ENCODE measurements at regions not wholly inside any gene's neighbourhood (a gene's known extent, or its start where the extent isn't known, plus 50 kb on each side); places are given as distances from the start of the nearest gene placed in this dataset.

DNA sequence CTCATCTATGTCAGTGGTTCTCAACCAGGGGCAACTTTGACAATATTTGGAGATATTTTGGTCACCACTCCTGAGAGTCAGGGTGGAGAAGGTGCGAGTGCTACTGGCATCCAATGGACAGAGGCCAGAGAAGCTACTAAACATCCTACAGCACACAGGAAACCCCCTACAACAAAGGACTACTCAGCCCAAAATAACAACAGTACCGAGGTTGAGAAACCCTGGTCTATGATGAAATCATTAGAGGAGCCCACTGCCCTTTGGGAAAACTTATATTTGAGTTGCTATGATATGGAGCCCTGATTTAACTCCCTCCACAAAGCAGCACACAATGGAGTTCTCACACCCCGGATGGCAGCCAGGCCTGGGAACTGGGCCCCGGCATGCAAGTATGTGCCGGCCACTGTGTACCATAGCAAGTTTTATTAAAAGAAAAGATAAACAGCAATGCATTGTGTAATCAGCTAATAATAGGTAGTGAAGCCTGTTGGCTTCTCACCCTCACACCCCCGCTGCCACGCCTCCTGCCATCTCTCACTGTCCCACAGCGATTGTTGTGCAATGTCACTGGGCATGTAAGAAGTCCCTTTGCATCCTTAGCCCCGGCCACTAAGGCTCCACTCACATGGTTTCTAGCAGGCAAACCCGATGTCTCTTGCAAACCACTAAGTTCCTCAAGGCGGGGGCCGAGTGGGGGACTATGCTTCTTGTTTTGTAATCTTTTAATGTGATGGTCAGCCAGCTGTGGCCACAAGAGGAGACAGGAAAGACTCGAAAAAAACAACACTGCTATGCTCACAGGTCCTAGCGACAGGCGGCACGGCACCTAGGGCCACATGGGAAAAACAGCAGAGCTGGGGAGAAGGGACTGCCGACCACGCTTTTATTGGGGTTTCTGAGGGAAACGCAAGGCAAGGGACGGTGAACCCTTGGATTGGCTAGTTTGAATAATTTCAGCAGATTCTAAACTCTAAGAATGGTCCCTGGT is 110.0 kb downstream of the AQP9 start:
- TF ChIP-seq, protein P1, sequence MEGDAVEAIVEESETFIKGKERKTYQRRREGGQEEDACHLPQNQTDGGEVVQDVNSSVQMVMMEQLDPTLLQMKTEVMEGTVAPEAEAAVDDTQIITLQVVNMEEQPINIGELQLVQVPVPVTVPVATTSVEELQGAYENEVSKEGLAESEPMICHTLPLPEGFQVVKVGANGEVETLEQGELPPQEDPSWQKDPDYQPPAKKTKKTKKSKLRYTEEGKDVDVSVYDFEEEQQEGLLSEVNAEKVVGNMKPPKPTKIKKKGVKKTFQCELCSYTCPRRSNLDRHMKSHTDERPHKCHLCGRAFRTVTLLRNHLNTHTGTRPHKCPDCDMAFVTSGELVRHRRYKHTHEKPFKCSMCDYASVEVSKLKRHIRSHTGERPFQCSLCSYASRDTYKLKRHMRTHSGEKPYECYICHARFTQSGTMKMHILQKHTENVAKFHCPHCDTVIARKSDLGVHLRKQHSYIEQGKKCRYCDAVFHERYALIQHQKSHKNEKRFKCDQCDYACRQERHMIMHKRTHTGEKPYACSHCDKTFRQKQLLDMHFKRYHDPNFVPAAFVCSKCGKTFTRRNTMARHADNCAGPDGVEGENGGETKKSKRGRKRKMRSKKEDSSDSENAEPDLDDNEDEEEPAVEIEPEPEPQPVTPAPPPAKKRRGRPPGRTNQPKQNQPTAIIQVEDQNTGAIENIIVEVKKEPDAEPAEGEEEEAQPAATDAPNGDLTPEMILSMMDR (IDR thresholded peaks at IDR 0.05) = no peak
- TF ChIP-seq ZFX (IDR thresholded peaks at IDR 0.05; ENCODE audit: borderline replicate concordance) = no peak
